ENCODE measurements at regions not wholly inside any gene's neighbourhood (a gene's known extent, or its start where the extent isn't known, plus 50 kb on each side); places are given as distances from the start of the nearest gene placed in this dataset.

DNA sequence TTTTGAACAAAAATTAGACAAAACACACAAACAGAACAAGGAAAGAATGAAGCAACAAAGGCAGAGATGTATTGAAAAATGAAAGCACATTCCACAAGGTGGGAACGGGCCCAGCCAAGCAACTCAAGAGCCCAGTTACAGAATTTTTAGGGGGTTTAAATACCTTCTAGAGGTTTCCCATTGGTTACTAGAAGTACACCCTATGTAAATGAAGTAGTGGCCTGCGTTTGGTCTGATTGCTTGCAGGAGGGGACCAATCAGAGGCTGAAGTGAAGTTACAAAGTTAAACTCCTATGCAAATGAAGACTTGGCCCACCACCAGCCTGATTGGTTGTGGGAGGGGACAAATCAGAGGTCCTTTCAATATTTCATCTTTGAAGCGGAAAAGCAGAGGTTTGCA, 593.7 kb upstream of the MMS22L start:
- Histone ChIP-seq H3K27me3 (replicated peaks; ENCODE audit: insufficient read depth) (no peaks in the 10 kb centered on the region), H3K4me3 (no peak overlapping the region), H3K27ac (no peak overlapping the region), H3K36me3 (no peaks in the 10 kb centered on the region), H3K4me1 (ENCODE audit: control insufficient read depth in 1 of 2, low read depth in 2 of 2) (no peaks in the 10 kb centered on the region), H3K9me3 (no peaks in the 10 kb centered on the region)
- no peak for DNase-seq (ENCODE audit: low spot score)
- ATAC-seq (ENCODE audit: insufficient number of reproducible peaks, low FRiP score, low read depth): no peak
- TF ChIP-seq CTCF (IDR thresholded peaks at IDR 0.05): no peak

DNA sequence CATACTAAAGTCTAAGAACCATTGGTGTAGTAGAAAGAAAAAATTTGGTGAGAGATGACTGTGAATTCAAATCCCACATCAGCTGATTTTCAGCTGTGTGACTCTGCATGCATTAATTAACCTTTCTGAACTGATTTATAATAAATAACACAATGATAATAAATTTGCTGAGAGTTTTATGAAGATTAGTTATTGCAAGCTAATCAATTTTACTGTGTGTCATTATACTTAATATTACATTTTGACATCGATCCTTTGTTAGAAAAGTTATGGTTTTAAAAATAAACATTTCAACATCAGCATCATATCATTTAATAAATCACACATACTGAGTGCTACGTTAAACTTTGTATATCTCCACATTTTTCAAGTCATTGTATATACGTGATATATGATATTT, 599.7 kb upstream of the MMS22L start:
- ATAC-seq (ENCODE audit: insufficient number of reproducible peaks, low FRiP score, low read depth) (no peak), DNase-seq (ENCODE audit: low spot score) (no peak)
- Histone ChIP-seq H3K27me3 (replicated peaks; ENCODE audit: insufficient read depth) (no peaks in the 10 kb centered on the region), H3K36me3 (no peaks in the 10 kb centered on the region), H3K4me3 (no peak overlapping the region), H3K27ac (no peak overlapping the region), H3K9me3 (no peaks in the 10 kb centered on the region), H3K4me1 (ENCODE audit: control insufficient read depth in 1 of 2, low read depth in 2 of 2) (no peaks in the 10 kb centered on the region)
- no peak for TF ChIP-seq CTCF (IDR thresholded peaks at IDR 0.05)

DNA sequence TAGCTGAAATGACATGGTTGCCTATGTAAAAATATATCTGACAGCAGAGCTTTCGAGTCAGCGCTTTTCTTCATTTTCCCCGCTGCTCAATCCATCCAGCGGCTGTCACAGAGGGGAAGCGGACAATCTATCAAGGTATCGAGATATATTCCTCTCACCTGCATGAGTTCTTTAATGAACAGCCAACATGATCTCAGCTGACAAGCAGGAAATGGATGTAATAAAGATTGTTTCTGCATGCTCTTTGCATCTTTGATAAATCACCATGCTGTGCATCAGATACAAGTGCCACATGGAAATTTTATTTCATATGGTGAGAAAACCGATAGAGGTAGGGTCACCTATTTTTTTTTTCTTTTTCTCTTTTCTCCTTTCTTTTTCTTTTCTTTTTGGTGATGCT, 602.3 kb upstream of the MMS22L start:
- ATAC-seq (ENCODE audit: insufficient number of reproducible peaks, low FRiP score, low read depth): no peak
- no peak for DNase-seq (ENCODE audit: low spot score)
- Histone ChIP-seq H3K36me3 (no peaks in the 10 kb centered on the region), H3K27me3 (replicated peaks; ENCODE audit: insufficient read depth) (no peaks in the 10 kb centered on the region), H3K9me3 (no peaks in the 10 kb centered on the region), H3K4me1 (ENCODE audit: control insufficient read depth in 1 of 2, low read depth in 2 of 2) (no peaks in the 10 kb centered on the region), H3K27ac (no peak overlapping the region), H3K4me3 (no peak overlapping the region)
- no peak for TF ChIP-seq CTCF (IDR thresholded peaks at IDR 0.05)

- Histone ChIP-seq H3K9me3 (no peaks in the 10 kb centered on the region), H3K27me3 (replicated peaks; ENCODE audit: insufficient read depth) (no peaks in the 10 kb centered on the region), H3K27ac (no peak overlapping the region), H3K36me3 (no peaks in the 10 kb centered on the region), H3K4me1 (ENCODE audit: control insufficient read depth in 1 of 2, low read depth in 2 of 2) (no peaks in the 10 kb centered on the region), H3K4me3 (no peak overlapping the region)
- ATAC-seq (ENCODE audit: insufficient number of reproducible peaks, low FRiP score, low read depth) (no peak), DNase-seq (ENCODE audit: low spot score) (no peak)
- no peak for TF ChIP-seq CTCF (IDR thresholded peaks at IDR 0.05)
These were observed 602.8 kb upstream of the MMS22L start for GRCh38 chr6:97885828-97886227.

DNA sequence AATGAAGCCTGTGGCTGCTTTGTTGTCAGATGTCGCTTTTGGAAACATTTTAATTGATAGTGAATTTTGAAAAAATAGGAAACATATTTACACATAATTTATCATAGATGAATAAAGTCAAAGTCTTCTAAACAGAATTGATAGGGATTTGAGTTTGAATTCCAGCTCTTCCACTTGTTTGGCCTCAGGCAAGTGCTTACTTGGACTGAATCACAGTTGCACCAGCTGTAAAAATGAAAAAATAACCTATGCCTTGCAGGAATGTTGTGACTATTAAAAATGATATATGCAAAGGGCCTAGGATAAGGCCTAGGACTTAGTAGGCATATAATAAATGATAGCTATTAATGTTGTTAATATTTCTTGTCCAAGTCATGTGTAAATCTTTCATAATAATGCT, 618.5 kb upstream of the MMS22L start:
- H3K4me1 ChIP-seq (ENCODE audit: control insufficient read depth in 1 of 2, low read depth in 2 of 2): no peaks in the 10 kb centered on the region
- H3K36me3 ChIP-seq: no peaks in the 10 kb centered on the region
- H3K27me3 ChIP-seq (replicated peaks; ENCODE audit: insufficient read depth): no peaks in the 10 kb centered on the region
- DNase-seq (ENCODE audit: low spot score) (no peak), ATAC-seq (ENCODE audit: insufficient number of reproducible peaks, low FRiP score, low read depth) (no peak)
- H3K9me3 ChIP-seq: no peaks in the 10 kb centered on the region
- TF ChIP-seq CTCF (IDR thresholded peaks at IDR 0.05): no peak
- H3K27ac ChIP-seq: no peak overlapping the region
- H3K4me3 ChIP-seq: no peak overlapping the region
